H1 (cell line): ENCODE measurements at regions not wholly inside any gene's neighbourhood (a gene's known extent, or its start where the extent isn't known, plus 50 kb on each side); places are given as distances from the start of the nearest gene placed in this dataset.

Experiments
- ASH2L ChIP-seq: fragments of 200-600, 300-600 bp; sonication (generic); IDR thresholded peaks from one replicate; pipeline ENCODE4 v1.7.1; 2017; ENCODE audit warnings: low read length
- CBX5 ChIP-seq: fragments of 300-800, 300-1000 bp; sonication (generic); IDR thresholded peaks from 2 replicates; pipeline ENCODE4 v1.7.1; 2016; ENCODE audit warnings: antibody characterized with exemption, low read length, low read depth
- CTCF ChIP-seq, 3 experiments: IDR thresholded peaks; 1 replicate in 2 of 3; 2 replicates in 1 of 3; pipeline versions ENCODE4 v1.5.1 to v1.6.1; 2011; ENCODE audit warnings: low read length in 3 of 3, mild to moderate bottlenecking in 3 of 3, inconsistent platforms in 2 of 3, low read depth in 1 of 3, moderate library complexity in 1 of 3; ENCODE audit not compliant: insufficient read depth in 1 of 3; ENCODE audit errors: control extremely low read depth in 1 of 3
- EP300 ChIP-seq, 2 experiments: IDR thresholded peaks; 1 replicate in 1 of 2; 2 replicates in 1 of 2; pipeline ENCODE4 v1.6.1; 2011 to 2012; ENCODE audit warnings: low read depth in 2 of 2, low read length in 2 of 2, mild to moderate bottlenecking in 2 of 2, borderline replicate concordance in 1 of 2, inconsistent platforms in 1 of 2, moderate library complexity in 1 of 2
- MAX ChIP-seq: IDR thresholded peaks from 2 replicates; pipeline ENCODE4 v1.6.1; 2012; ENCODE audit warnings: inconsistent platforms
- PHF8 ChIP-seq: fragments of 200-600 bp; sonication (generic); conservative IDR thresholded peaks from 2 replicates; pipeline ENCODE4 v1.7.1; 2012; ENCODE audit warnings: low read depth, mild to moderate bottlenecking, inconsistent platforms, low read length, moderate library complexity
- POLR2A ChIP-seq, 2 experiments: IDR thresholded peaks; 1 replicate in 1 of 2; 2 replicates in 1 of 2; pipeline ENCODE4 v1.6.1; 2011; ENCODE audit warnings: low read depth in 2 of 2, low read length in 2 of 2, mild to moderate bottlenecking in 2 of 2; ENCODE audit errors: control extremely low read depth in 1 of 2
- RAD21 ChIP-seq, 2 experiments: IDR thresholded peaks in 1 of 2; conservative IDR thresholded peaks in 1 of 2; 2 replicates each; pipeline ENCODE4 v1.6.1; 2011; ENCODE audit warnings: low read depth in 2 of 2, low read length in 2 of 2, improper control_type of control experiment in 1 of 2, inconsistent platforms in 1 of 2, mild to moderate bottlenecking in 1 of 2, moderate library complexity in 1 of 2
- SIN3A ChIP-seq, 2 experiments: IDR thresholded peaks in 1 of 2; conservative IDR thresholded peaks in 1 of 2; 2 replicates each; pipeline ENCODE4 v1.6.1; 2011 to 2012; ENCODE audit warnings: low read length in 2 of 2, improper control_type of control experiment in 1 of 2, low read depth in 1 of 2, mild to moderate bottlenecking in 1 of 2
- SUZ12 ChIP-seq: fragments of 200-600 bp; sonication (generic); IDR thresholded peaks from 2 replicates; pipeline ENCODE4 v1.6.1; 2012; ENCODE audit warnings: mild to moderate bottlenecking, inconsistent platforms, low read length, moderate library complexity, mixed read lengths
- YY1 ChIP-seq: IDR thresholded peaks from 2 replicates; pipeline ENCODE4 v1.6.1; 2011; ENCODE audit warnings: low read depth, mild to moderate bottlenecking, low read length
- ZNF274 ChIP-seq: IDR thresholded peaks from 2 replicates; pipeline ENCODE4 v1.7.0; 2012; ENCODE audit warnings: low read length, borderline replicate concordance; ENCODE audit errors: extremely low read depth

- TF ChIP-seq CTCF (IDR thresholded peaks at IDR 0.05; ENCODE audit: control extremely low read depth in 1 of 3, insufficient read depth in 1 of 3, low read depth in 1 of 3, low read length in 3 of 3) (no peak), CBX5 (no peak), SIN3A (conservative IDR thresholded peaks at IDR 0.05 in 1 of 2, IDR thresholded peaks at IDR 0.05 in 1 of 2; ENCODE audit: low read depth in 1 of 2, low read length in 2 of 2) (no peak), EP300 (IDR thresholded peaks at IDR 0.05; ENCODE audit: borderline replicate concordance in 1 of 2, low read depth in 2 of 2, low read length in 2 of 2) (no peak), RAD21 (IDR thresholded peaks at IDR 0.05 in 1 of 2, conservative IDR thresholded peaks at IDR 0.05 in 1 of 2; ENCODE audit: low read depth in 2 of 2, low read length in 2 of 2) (no peak), POLR2A (IDR thresholded peaks at IDR 0.05; ENCODE audit: control extremely low read depth in 1 of 2, low read depth in 2 of 2, low read length in 2 of 2) (no peak), PHF8 (no peak), SUZ12 (no peak), YY1 (no peak), ZNF274 (no peak), ASH2L (no peak), MAX (no peak)
Measured at GRCh38 chrX:115491766-115492165, 69.2 kb upstream of the PLS3 start.
